SK-N-SH treated with all-trans-retinoic acid at 6 μM for 48 hours (cell line): ENCODE measurements at regions not wholly inside any gene's neighbourhood (a gene's known extent, or its start where the extent isn't known, plus 50 kb on each side); places are given as distances from the start of the nearest gene placed in this dataset.

Experiments used
- ARNTL ChIP-seq: fragments of 450-650 bp; formaldehyde crosslinking; IDR thresholded peaks from 2 replicates; pipeline ENCODE4 v1.5.0; 2020; ENCODE audit warnings: low read depth, mild to moderate bottlenecking, moderate library complexity, borderline replicate concordance
- CSDC2 ChIP-seq: fragments of 250-450 bp; sonication (Bioruptor Pico); IDR thresholded peaks from 2 replicates; pipeline ENCODE4 v1.5.0; 2020; ENCODE audit warnings: mild to moderate bottlenecking, moderate library complexity
- PATZ1 ChIP-seq: fragments of 250-450 bp; sonication (Bioruptor Pico); IDR thresholded peaks from 2 replicates; pipeline ENCODE4 v1.8.0; 2020; ENCODE audit warnings: mild to moderate bottlenecking, moderate library complexity, borderline replicate concordance
- POU6F1 ChIP-seq: fragments of 250-450 bp; sonication (Bioruptor Pico); IDR thresholded peaks from 2 replicates; pipeline ENCODE4 v1.8.0; 2021; ENCODE audit warnings: low read depth, mild to moderate bottlenecking, moderate library complexity, borderline replicate concordance
- ZFP3 ChIP-seq: fragments of 250-450 bp; sonication (Bioruptor Pico); IDR thresholded peaks from 2 replicates; pipeline ENCODE4 v1.5.0; 2020; ENCODE audit warnings: mild to moderate bottlenecking, moderate library complexity
- ZNF565 ChIP-seq: fragments of 450-650 bp; formaldehyde crosslinking; conservative IDR thresholded peaks from 2 replicates; pipeline ENCODE4 v1.5.0; 2020; ENCODE audit warnings: low read depth, mild to moderate bottlenecking, moderate library complexity
- ZNF8 ChIP-seq: fragments of 450-650 bp; formaldehyde crosslinking; IDR thresholded peaks from 2 replicates; pipeline ENCODE4 v1.5.0; 2020; ENCODE audit warnings: mild to moderate bottlenecking, moderate library complexity

- TF ChIP-seq ARNTL (CRISPR knock-in tag) (no peak), PATZ1 (CRISPR knock-in tag) (no peak), ZNF8 (CRISPR knock-in tag) (no peak), ZNF565 (CRISPR knock-in tag) (no peak), POU6F1 (CRISPR knock-in tag) (no peak), ZFP3 (CRISPR knock-in tag) (no peak), CSDC2 (CRISPR knock-in tag) (no peak)
Observed at GRCh38 chr6:102127253-102127652, 733.7 kb downstream of the GRIK2 start.
